Breast epithelium (tissue), 3 donors: ENCODE measurements at regions not wholly inside any gene's neighbourhood (a gene's known extent, or its start where the extent isn't known, plus 50 kb on each side); places are given as distances from the start of the nearest gene placed in this dataset.
"Not testable (repeated sequence)": the region's sequence is repeated elsewhere in the genome, so short reads cannot be mapped to it uniquely, and the experiment has no call there.

ENCODE experiments used
- CTCF ChIP-seq, 3 donors: fragments of 450-650 bp; IDR thresholded peaks; one replicate each; pipeline ENCODE4 v1.5.1; 2016 to 2017; ENCODE audit warnings: antibody characterized with exemption in 3 of 3, mild to moderate bottlenecking in 3 of 3, moderate library complexity in 3 of 3
- POLR2A ChIP-seq: fragments of 450-650 bp; IDR thresholded peaks from one replicate; pipeline ENCODE4 v1.6.1; 2016; ENCODE audit warnings: antibody characterized with exemption, mild to moderate bottlenecking, moderate library complexity
- POLR2AphosphoS5 ChIP-seq, 3 donors: sonication (generic); formaldehyde crosslinking; IDR thresholded peaks; one replicate each; pipeline ENCODE4 v1.6.1; 2017; ENCODE audit warnings: antibody characterized with exemption in 3 of 3

- not testable (repeated sequence) for TF ChIP-seq POLR2A; CTCF (IDR thresholded peaks at IDR 0.05); POLR2AphosphoS5 (IDR thresholded peaks at IDR 0.05)
Observed at GRCh38 chr2:87518066-87518465, 229.8 kb upstream of the PLGLB2 start.
